ENCODE measurements at regions not wholly inside any gene's neighbourhood (a gene's known extent, or its start where the extent isn't known, plus 50 kb on each side); places are given as distances from the start of the nearest gene placed in this dataset.

DNA sequence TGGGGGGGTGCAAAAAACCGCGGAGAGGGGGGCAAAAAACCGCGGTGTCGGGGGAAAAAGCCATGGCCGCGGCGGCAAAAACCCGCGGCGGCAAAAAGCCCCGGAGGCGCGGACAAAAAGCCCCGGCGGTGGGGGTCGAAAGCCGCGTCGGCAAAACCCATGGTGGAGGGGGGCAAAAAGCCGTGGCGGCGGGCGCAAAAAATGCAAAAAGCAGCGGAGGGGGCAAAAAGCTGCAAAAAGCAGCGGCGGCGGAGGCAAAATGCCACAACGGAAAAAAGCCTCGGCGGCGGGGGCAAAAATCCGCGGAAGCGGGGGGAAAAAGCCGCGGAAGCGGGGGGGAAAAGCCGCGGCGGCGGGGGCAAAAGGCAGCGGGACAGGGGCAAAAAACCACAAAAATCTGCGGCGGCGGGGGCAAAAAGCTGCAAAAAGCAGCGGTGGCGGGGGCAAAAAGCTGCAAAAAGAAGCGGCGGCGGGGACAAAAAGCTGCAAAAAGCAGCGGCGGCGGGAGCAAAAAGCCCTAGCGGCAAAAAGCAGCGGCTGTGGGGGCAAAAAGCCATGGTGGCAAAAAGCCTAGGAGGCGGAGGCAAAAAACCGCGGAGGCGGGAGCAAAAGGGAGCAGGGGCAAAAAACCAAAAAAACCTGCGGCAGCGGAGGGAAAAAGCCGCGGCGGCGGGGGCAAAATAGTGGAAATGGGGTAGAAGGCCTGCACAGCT, 418.9 kb downstream of the ZNF716 start:
- TF ChIP-seq, protein P1, sequence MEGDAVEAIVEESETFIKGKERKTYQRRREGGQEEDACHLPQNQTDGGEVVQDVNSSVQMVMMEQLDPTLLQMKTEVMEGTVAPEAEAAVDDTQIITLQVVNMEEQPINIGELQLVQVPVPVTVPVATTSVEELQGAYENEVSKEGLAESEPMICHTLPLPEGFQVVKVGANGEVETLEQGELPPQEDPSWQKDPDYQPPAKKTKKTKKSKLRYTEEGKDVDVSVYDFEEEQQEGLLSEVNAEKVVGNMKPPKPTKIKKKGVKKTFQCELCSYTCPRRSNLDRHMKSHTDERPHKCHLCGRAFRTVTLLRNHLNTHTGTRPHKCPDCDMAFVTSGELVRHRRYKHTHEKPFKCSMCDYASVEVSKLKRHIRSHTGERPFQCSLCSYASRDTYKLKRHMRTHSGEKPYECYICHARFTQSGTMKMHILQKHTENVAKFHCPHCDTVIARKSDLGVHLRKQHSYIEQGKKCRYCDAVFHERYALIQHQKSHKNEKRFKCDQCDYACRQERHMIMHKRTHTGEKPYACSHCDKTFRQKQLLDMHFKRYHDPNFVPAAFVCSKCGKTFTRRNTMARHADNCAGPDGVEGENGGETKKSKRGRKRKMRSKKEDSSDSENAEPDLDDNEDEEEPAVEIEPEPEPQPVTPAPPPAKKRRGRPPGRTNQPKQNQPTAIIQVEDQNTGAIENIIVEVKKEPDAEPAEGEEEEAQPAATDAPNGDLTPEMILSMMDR (conservative IDR thresholded peaks at IDR 0.05), result no peak
- TF ChIP-seq EZH2 (IDR thresholded peaks at IDR 0.05; ENCODE audit: low read depth), result no peak
